Small intestine (tissue), 7 donors: ENCODE measurements at regions not wholly inside any gene's neighbourhood (a gene's known extent, or its start where the extent isn't known, plus 50 kb on each side); places are given as distances from the start of the nearest gene placed in this dataset.
A peak's percentile ranks its signal among the peaks of the same experiment; 100 is the strongest.

ENCODE experiments used
- DNase-seq, 2 donors: peaks; one replicate each; pipeline versions ENCODE4 v3.0.0 to v3.0.0-alpha.2; 2013
- FAIRE-seq: peaks from 2 replicates; lab custom pipeline; 2012; peaks lifted over from hg19 to GRCh38; lab: Jason Lieb, UNC
- H3K27ac ChIP-seq, 3 donors: one replicate each; pipeline ENCODE4 v1.5.1; 2013; ENCODE audit warnings: low read length in 2 of 3, mild to moderate bottlenecking in 2 of 3, control low read depth in 1 of 3, inconsistent platforms in 1 of 3, low read depth in 1 of 3, moderate library complexity in 1 of 3
- H3K27me3 ChIP-seq, 3 donors: one replicate each; pipeline ENCODE4 v1.6.1; 2013; ENCODE audit warnings: low read length in 3 of 3, inconsistent platforms in 1 of 3; ENCODE audit not compliant: control insufficient read depth in 3 of 3, insufficient read depth in 3 of 3
- H3K36me3 ChIP-seq, 3 donors: one replicate each; pipeline ENCODE4 v1.6.1; 2013; ENCODE audit warnings: low read length in 3 of 3, inconsistent platforms in 1 of 3, low read depth in 1 of 3, mild to moderate bottlenecking in 1 of 3, moderate library complexity in 1 of 3; ENCODE audit not compliant: control insufficient read depth in 3 of 3, insufficient read depth in 2 of 3
- H3K4me1 ChIP-seq, 3 donors: one replicate each; pipeline ENCODE4 v1.6.1; 2013; ENCODE audit warnings: low read length in 2 of 3, inconsistent platforms in 1 of 3, low read depth in 1 of 3, mild to moderate bottlenecking in 1 of 3, moderate library complexity in 1 of 3; ENCODE audit not compliant: control insufficient read depth in 3 of 3, insufficient read depth in 2 of 3
- H3K4me3 ChIP-seq, 3 donors: one replicate each; pipeline ENCODE4 v1.5.1; 2013; ENCODE audit warnings: low read length in 3 of 3, control low read depth in 1 of 3, inconsistent platforms in 1 of 3, low read depth in 1 of 3, mild to moderate bottlenecking in 1 of 3, moderate library complexity in 1 of 3
- H3K9me3 ChIP-seq, 2 donors: one replicate each; pipeline ENCODE4 v1.6.1; 2013; ENCODE audit warnings: low read depth in 1 of 2, low read length in 1 of 2; ENCODE audit not compliant: control insufficient read depth in 2 of 2, insufficient read depth in 1 of 2
- WGBS, 3 donors: extraction: QIAGEN DNeasy Blood & Tissue Kit; methylation state at CpG; one replicate each; pipeline ENCODE4 v1.1.7; 2013; 5-methylcytosine and 5-hydroxymethylcytosine counted together
- donor health status: healthy with polysubstance abuse.
- donor health status: control.
- donor health status: control.
- donor health status: Bipolar disorder and iron deficiency.
- donor health status: healthy.

- Histone ChIP-seq H3K36me3 (peaks cover 0 to 5% (median 0%) of the 10 kb centered on the region in 3 donors), H3K4me3 (peak overlapping the region in 1 of 3 donors; percentile 11), H3K9me3 (no peaks in the 10 kb centered on the region), H3K4me1 (peaks cover 6 to 46% (median 20%) of the 10 kb centered on the region in 3 donors), H3K27me3 (no peaks in the 10 kb centered on the region), H3K27ac (peak overlapping the region; percentile 20 to 87 (median 71))
- no peak for FAIRE-seq
- peak in 1 of 2 donors; percentile 59 for DNase-seq
- 64 to 70% (median 65%) methylated on average over 7 of the region's 7 CpGs for WGBS, 3 donors
Measured at GRCh38 chr5:124668353-124669299, 77.8 kb downstream of the ZNF608 start.

DNA sequence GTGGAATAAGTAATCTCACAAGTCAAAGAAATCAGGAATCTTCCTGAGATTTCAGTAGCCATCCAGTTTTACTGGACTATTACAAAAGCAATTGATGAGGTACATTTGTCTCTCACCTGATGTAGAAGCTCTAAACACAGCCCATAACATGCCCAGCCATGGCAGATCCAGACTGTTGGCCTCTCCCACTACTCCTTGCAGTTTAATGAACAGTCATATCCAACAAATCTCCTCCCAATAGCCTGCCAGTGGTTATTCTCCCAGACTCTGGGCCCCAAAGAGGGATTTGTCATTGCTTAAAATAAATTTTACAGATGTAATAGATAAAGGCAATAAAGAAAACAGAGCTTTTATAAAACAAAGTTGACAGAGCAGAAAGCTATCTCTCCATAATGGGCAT is 80.8 kb downstream of the ZNF608 start:
- peaks cover 0 to 5% (median 0%) of the 10 kb centered on the region in 3 donors for H3K36me3 ChIP-seq
- FAIRE-seq: no peak
- peaks cover 13 to 64% (median 27%) of the 10 kb centered on the region in 3 donors for H3K4me1 ChIP-seq

DNA sequence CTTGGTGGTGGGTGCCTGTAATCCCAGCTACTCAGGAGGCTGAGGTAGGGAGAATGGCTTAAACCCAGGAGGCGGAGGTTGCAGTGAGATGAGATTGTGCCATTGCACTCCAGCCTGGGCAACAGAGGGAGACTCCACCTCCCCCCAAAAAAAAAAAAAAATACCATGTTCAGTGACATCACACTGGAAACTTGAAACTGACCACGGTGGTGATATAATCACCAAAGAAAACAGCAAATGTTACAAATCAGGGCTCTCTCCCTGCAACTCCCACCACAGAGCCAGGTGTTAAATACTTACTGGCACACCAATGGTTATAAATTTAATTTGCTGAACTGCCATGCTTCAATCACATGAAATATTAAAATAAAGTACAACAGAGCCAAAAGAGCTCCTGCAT is 81.4 kb downstream of the ZNF608 start:
- no peaks in the 10 kb centered on the region for H3K27me3 ChIP-seq
- WGBS, 3 donors: 77 to 84% (median 81%) methylated on average over 2 of the region's 2 CpGs
- no peak for DNase-seq
- no peak overlapping the region for H3K4me3 ChIP-seq
- H3K36me3 ChIP-seq: peaks cover 0 to 7% (median 0%) of the 10 kb centered on the region in 3 donors
- FAIRE-seq: no peak
- H3K4me1 ChIP-seq: peaks cover 18 to 65% (median 32%) of the 10 kb centered on the region in 3 donors
- no peaks in the 10 kb centered on the region for H3K9me3 ChIP-seq
- H3K27ac ChIP-seq: no peak overlapping the region

More for the DNA sequence above, 80.8 kb downstream of the ZNF608 start:
- no peaks in the 10 kb centered on the region for H3K27me3 ChIP-seq
- no peak overlapping the region for H3K27ac ChIP-seq
- DNase-seq: no peak
- H3K4me3 ChIP-seq: no peak overlapping the region
- no peaks in the 10 kb centered on the region for H3K9me3 ChIP-seq

GRCh38 chr5:124664287-124664686 is 82.2 kb downstream of the ZNF608 start:
- 44 to 65% (median 58%) methylated on average over 1 of the region's 1 CpG for WGBS, 3 donors
- FAIRE-seq (no peak), DNase-seq (no peak)
- H3K27me3 ChIP-seq: no peaks in the 10 kb centered on the region
- H3K4me3 ChIP-seq: no peak overlapping the region
- H3K27ac ChIP-seq: peak overlapping the region in 1 of 3 donors; percentile 90
- no peaks in the 10 kb centered on the region for H3K9me3 ChIP-seq
- peaks cover 23 to 67% (median 30%) of the 10 kb centered on the region in 3 donors for H3K4me1 ChIP-seq
- peaks cover 0 to 7% (median 0%) of the 10 kb centered on the region in 3 donors for H3K36me3 ChIP-seq

- Histone ChIP-seq H3K36me3 (peaks cover 0 to 5% (median 0%) of the 10 kb centered on the region in 3 donors), H3K27me3 (no peaks in the 10 kb centered on the region), H3K9me3 (no peaks in the 10 kb centered on the region), H3K4me3 (no peak overlapping the region), H3K4me1 (peaks cover 18 to 65% (median 26%) of the 10 kb centered on the region in 3 donors), H3K27ac (peak overlapping the region; percentile 25 to 90 (median 59))
- no peak for DNase-seq
- FAIRE-seq: no peak
- WGBS, 3 donors: 25 to 63% (median 42%) methylated on average over 5 of the region's 5 CpGs
Measured at GRCh38 chr5:124663101-124663506, 83.3 kb downstream of the ZNF608 start.

DNA sequence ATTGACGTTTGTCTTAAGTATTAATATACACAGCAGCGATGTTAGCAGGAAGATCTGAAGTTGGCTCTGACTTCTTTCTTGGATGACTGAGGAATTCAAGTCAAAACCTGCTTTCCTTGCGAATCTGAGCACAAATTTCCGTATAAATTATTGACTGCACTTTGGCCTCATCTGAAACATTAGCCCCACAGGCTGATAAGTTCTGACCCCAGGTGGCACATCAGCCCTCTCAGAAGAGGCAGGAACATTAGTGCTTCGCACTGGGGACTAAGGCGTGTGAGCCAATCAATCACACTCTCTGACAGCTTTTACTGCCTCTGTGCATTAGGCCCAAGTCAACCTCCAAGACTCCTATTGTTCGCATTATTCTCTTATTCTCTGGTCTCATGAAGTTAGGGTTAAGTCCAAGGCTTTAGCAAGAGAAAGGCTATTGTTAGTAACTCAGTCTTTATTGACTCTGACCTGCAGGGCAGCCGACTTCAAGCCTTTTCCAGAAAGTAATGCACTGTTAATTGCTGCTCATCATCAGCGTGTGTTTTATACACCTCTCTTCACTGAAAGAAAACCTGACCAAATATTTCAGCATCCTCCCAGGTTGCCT is 84.2 kb downstream of the ZNF608 start:
- WGBS, 3 donors: 10 to 57% (median 34%) methylated on average over 9 of the region's 9 CpGs
- Histone ChIP-seq H3K4me1 (peaks cover 18 to 65% (median 26%) of the 10 kb centered on the region in 3 donors), H3K4me3 (no peak overlapping the region), H3K9me3 (no peaks in the 10 kb centered on the region), H3K27me3 (no peaks in the 10 kb centered on the region), H3K27ac (peak overlapping the region; percentile 57 to 90 (median 59)), H3K36me3 (peaks cover 0 to 3% (median 0%) of the 10 kb centered on the region in 3 donors)
- DNase-seq: peak; percentile 92 to 97
- FAIRE-seq: no peak

- FAIRE-seq: no peak
- Histone ChIP-seq H3K4me1 (peaks cover 18 to 72% (median 30%) of the 10 kb centered on the region in 3 donors), H3K27ac (peak overlapping the region; percentile 57 to 90 (median 77)), H3K4me3 (peak overlapping the region in 1 of 3 donors; percentile 1), H3K27me3 (no peaks in the 10 kb centered on the region), H3K9me3 (no peaks in the 10 kb centered on the region), H3K36me3 (peaks cover 0 to 3% (median 0%) of the 10 kb centered on the region in 3 donors)
- DNase-seq: peak; percentile 74 to 90
- WGBS, 3 donors: 5 to 44% (median 27%) methylated on average over 7 of the region's 7 CpGs
Measured at GRCh38 chr5:124661317-124662141, 84.9 kb downstream of the ZNF608 start.
